MM.1S (cell line): ENCODE measurements at regions not wholly inside any gene's neighbourhood (a gene's known extent, or its start where the extent isn't known, plus 50 kb on each side); places are given as distances from the start of the nearest gene placed in this dataset.

Source experiments
- EZH2 ChIP-seq: fragments of 300-600 bp; sonication (generic); optimal IDR thresholded peaks from 2 replicates; pipeline ENCODE3; 2017; ENCODE audit warnings: low read depth, mild to moderate bottlenecking, antibody characterized with exemption, low read length, mixed read lengths
- TF ChIP-seq, protein P1 (sequence below): fragments of 300-600 bp; sonication (generic); IDR thresholded peaks from 2 replicates; pipeline ENCODE4 v1.5.1; 2016; ENCODE audit warnings: antibody characterized with exemption, low read length, mixed read lengths

DNA sequence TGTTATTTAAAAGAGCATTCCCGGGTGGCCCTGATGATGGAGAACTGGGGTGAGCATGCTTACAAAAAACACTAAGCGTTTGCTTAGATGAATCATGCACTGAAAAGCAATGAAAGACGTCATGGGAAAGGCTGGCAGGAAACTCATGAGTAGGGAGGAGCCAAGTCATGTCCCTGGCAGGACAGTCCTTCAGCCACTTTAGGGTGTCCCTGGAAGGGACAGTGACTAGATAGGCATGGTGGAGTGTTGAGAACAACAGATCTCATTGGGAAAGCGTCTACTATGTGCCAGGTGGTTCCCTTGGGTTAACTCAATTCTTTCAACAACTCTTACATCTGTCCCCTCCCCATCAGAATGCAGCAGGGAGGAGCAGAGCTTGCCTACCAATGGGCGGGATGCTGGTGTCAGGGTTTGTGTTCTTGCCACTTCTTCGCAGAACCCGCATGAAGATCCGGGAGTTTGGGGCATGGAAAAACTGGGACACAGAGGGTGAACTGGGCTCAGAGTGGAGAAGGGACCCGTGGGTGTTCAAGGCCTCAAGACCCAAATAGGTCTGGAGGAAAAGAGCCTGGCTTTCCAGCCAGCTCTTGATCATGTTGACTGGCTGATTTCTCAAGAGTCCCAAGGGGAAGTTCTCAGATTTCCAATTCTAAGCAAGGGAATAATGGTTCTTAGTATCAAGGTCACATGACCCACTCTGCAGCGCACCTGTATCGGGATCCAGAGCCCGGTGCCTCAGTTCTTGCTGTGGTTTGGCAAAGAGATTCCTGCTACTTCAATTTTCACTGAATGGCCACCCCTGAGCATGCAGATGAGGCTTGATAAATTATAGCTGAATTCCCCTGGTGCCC lies 653.9 kb upstream of the TBX3 start:
- TF ChIP-seq, protein P1, sequence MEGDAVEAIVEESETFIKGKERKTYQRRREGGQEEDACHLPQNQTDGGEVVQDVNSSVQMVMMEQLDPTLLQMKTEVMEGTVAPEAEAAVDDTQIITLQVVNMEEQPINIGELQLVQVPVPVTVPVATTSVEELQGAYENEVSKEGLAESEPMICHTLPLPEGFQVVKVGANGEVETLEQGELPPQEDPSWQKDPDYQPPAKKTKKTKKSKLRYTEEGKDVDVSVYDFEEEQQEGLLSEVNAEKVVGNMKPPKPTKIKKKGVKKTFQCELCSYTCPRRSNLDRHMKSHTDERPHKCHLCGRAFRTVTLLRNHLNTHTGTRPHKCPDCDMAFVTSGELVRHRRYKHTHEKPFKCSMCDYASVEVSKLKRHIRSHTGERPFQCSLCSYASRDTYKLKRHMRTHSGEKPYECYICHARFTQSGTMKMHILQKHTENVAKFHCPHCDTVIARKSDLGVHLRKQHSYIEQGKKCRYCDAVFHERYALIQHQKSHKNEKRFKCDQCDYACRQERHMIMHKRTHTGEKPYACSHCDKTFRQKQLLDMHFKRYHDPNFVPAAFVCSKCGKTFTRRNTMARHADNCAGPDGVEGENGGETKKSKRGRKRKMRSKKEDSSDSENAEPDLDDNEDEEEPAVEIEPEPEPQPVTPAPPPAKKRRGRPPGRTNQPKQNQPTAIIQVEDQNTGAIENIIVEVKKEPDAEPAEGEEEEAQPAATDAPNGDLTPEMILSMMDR = no peak
- no peak for TF ChIP-seq EZH2
